ENCODE measurements at regions not wholly inside any gene's neighbourhood (a gene's known extent, or its start where the extent isn't known, plus 50 kb on each side); places are given as distances from the start of the nearest gene placed in this dataset.

- no peaks in the 10 kb centered on the region for H3K36me3 ChIP-seq
- TF ChIP-seq CTCF (IDR thresholded peaks at IDR 0.05): no peak
- no peak overlapping the region for H3K4me3 ChIP-seq
- no peaks in the 10 kb centered on the region for H3K4me1 ChIP-seq
- FAIRE-seq (no peak), DNase-seq (no peak), ATAC-seq (no peak)
- H3K27me3 ChIP-seq: no peaks in the 10 kb centered on the region
- no peaks in the 10 kb centered on the region for H3K9me3 ChIP-seq
- intact Hi-C loops (cut with DNase I): no loop called here
- H3K27ac ChIP-seq: no peak overlapping the region
- WGBS, 2 donors: 78 to 88% methylated on average over 2 of the region's 2 CpGs
These were observed 435.7 kb downstream of the ZEB2 start for GRCh38 chr2:144084114-144084661.

GRCh38 chr2:144083211-144083610, 436.7 kb downstream of the ZEB2 start:
- ATAC-seq: no peak

GRCh38 chr2:144082777-144083176, 437.1 kb downstream of the ZEB2 start:
- no peak for TF ChIP-seq CTCF (IDR thresholded peaks at IDR 0.05)
- no peak overlapping the region for H3K27ac ChIP-seq
- intact Hi-C loops (cut with DNase I): no loop called here
- WGBS, 2 donors: 92 to 95% methylated on average over 3 of the region's 3 CpGs
- H3K4me1 ChIP-seq: no peaks in the 10 kb centered on the region
- no peak for ATAC-seq
- no peaks in the 10 kb centered on the region for H3K27me3 ChIP-seq
- no peaks in the 10 kb centered on the region for H3K9me3 ChIP-seq
- DNase-seq: no peak
- H3K36me3 ChIP-seq: no peaks in the 10 kb centered on the region
- no peak for FAIRE-seq
- no peak overlapping the region for H3K4me3 ChIP-seq

More at GRCh38 chr2:144083211-144083610, 436.7 kb downstream of the ZEB2 start:
- intact Hi-C loops (cut with DNase I): no loop called here
- Histone ChIP-seq H3K9me3 (no peaks in the 10 kb centered on the region), H3K36me3 (no peaks in the 10 kb centered on the region), H3K4me3 (no peak overlapping the region), H3K27me3 (no peaks in the 10 kb centered on the region), H3K4me1 (no peaks in the 10 kb centered on the region), H3K27ac (no peak overlapping the region)
- DNase-seq (no peak), FAIRE-seq (no peak)
- no peak for TF ChIP-seq CTCF (IDR thresholded peaks at IDR 0.05)
- WGBS, 2 donors: 96 to 100% methylated on average over 1 of the region's 1 CpG

GRCh38 chr2:144082327-144082726, 437.6 kb downstream of the ZEB2 start:
- no peak for TF ChIP-seq CTCF (IDR thresholded peaks at IDR 0.05)
- H3K4me1 ChIP-seq: no peaks in the 10 kb centered on the region
- H3K27me3 ChIP-seq: no peaks in the 10 kb centered on the region
- no peak overlapping the region for H3K27ac ChIP-seq
- no peaks in the 10 kb centered on the region for H3K9me3 ChIP-seq
- intact Hi-C loops (cut with DNase I): no loop called here
- FAIRE-seq: no peak
- DNase-seq: no peak
- no peak overlapping the region for H3K4me3 ChIP-seq
- no peaks in the 10 kb centered on the region for H3K36me3 ChIP-seq
- ATAC-seq: no peak

- no peak overlapping the region for H3K4me3 ChIP-seq
These were observed 438.6 kb downstream of the ZEB2 start for GRCh38 chr2:144081272-144081671.

More at GRCh38 chr2:144081272-144081671, 438.6 kb downstream of the ZEB2 start:
- Histone ChIP-seq H3K36me3 (no peaks in the 10 kb centered on the region), H3K27ac (no peak overlapping the region), H3K27me3 (no peaks in the 10 kb centered on the region), H3K9me3 (no peaks in the 10 kb centered on the region), H3K4me1 (no peaks in the 10 kb centered on the region)
- ATAC-seq (no peak), FAIRE-seq (no peak), DNase-seq (no peak)
- no peak for TF ChIP-seq CTCF (IDR thresholded peaks at IDR 0.05)
- 69 to 72% methylated on average over 2 of the region's 2 CpGs for WGBS, 2 donors
- intact Hi-C loops (cut with DNase I): no loop called here

Data from pancreas (tissue), 10 donors.